ENCODE measurements at regions not wholly inside any gene's neighbourhood (a gene's known extent, or its start where the extent isn't known, plus 50 kb on each side); places are given as distances from the start of the nearest gene placed in this dataset.

GRCh38 chr9:1732670-1733069 is 282.5 kb upstream of the SMARCA2 start:
- H2AFZ ChIP-seq (ENCODE audit: low read length) = no peak overlapping the region
- no peak overlapping the region for H3K4me2 ChIP-seq (ENCODE audit: extremely low read depth, insufficient read depth, low read length)
- no peak for DNase-seq (ENCODE audit: low read depth in 2 of 2)
- no peaks in the 10 kb centered on the region for H4K20me1 ChIP-seq (ENCODE audit: control insufficient read depth, extremely low read depth, insufficient read depth, low read length)
- no peak overlapping the region for H3K27ac ChIP-seq (ENCODE audit: insufficient read depth, low read length)
- H3K36me3 ChIP-seq (ENCODE audit: control insufficient read depth, insufficient read depth, low read length) = no peaks in the 10 kb centered on the region
- H3K9me3 ChIP-seq (ENCODE audit: control insufficient read depth, insufficient read depth, low read depth, low read length) = no peaks in the 10 kb centered on the region
- H3K79me2 ChIP-seq (ENCODE audit: control insufficient read depth, insufficient read depth, low read length) = no peaks in the 10 kb centered on the region
- H3K27me3 ChIP-seq (ENCODE audit: control insufficient read depth, insufficient read depth, low read length) = no peaks in the 10 kb centered on the region
- H3K9ac ChIP-seq (ENCODE audit: insufficient read depth, low read length) = no peak overlapping the region
- no peak overlapping the region for H3K4me3 ChIP-seq (replicated peaks in 1 of 4; ENCODE audit: control extremely low read depth in 1 of 4, insufficient read depth in 1 of 4, low read depth in 3 of 4, low read length in 4 of 4)
- no peak for TF ChIP-seq EZH2 (IDR thresholded peaks at IDR 0.05; ENCODE audit: low read length, missing control alignments)
- TF ChIP-seq, protein P1, sequence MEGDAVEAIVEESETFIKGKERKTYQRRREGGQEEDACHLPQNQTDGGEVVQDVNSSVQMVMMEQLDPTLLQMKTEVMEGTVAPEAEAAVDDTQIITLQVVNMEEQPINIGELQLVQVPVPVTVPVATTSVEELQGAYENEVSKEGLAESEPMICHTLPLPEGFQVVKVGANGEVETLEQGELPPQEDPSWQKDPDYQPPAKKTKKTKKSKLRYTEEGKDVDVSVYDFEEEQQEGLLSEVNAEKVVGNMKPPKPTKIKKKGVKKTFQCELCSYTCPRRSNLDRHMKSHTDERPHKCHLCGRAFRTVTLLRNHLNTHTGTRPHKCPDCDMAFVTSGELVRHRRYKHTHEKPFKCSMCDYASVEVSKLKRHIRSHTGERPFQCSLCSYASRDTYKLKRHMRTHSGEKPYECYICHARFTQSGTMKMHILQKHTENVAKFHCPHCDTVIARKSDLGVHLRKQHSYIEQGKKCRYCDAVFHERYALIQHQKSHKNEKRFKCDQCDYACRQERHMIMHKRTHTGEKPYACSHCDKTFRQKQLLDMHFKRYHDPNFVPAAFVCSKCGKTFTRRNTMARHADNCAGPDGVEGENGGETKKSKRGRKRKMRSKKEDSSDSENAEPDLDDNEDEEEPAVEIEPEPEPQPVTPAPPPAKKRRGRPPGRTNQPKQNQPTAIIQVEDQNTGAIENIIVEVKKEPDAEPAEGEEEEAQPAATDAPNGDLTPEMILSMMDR (conservative IDR thresholded peaks at IDR 0.05 in 1 of 2, IDR thresholded peaks at IDR 0.05 in 1 of 2; ENCODE audit: low read depth in 1 of 2, low read length in 2 of 2) = no peak
- H3K4me1 ChIP-seq (ENCODE audit: control insufficient read depth, extremely low read depth, insufficient read depth, low read length) = no peaks in the 10 kb centered on the region

GRCh38 chr9:1738511-1739100 is 276.5 kb upstream of the SMARCA2 start:
- Histone ChIP-seq H2AFZ (ENCODE audit: low read length) (no peak overlapping the region), H3K9ac (ENCODE audit: insufficient read depth, low read length) (no peak overlapping the region), H3K27me3 (ENCODE audit: control insufficient read depth, insufficient read depth, low read length) (no peaks in the 10 kb centered on the region), H3K36me3 (ENCODE audit: control insufficient read depth, insufficient read depth, low read length) (no peaks in the 10 kb centered on the region), H3K4me2 (ENCODE audit: extremely low read depth, insufficient read depth, low read length) (no peak overlapping the region), H4K20me1 (ENCODE audit: control insufficient read depth, extremely low read depth, insufficient read depth, low read length) (no peaks in the 10 kb centered on the region), H3K27ac (ENCODE audit: insufficient read depth, low read length) (no peak overlapping the region), H3K4me3 (replicated peaks in 1 of 4; ENCODE audit: control extremely low read depth in 1 of 4, insufficient read depth in 1 of 4, low read depth in 3 of 4, low read length in 4 of 4) (no peak overlapping the region), H3K79me2 (ENCODE audit: control insufficient read depth, insufficient read depth, low read length) (no peaks in the 10 kb centered on the region), H3K4me1 (ENCODE audit: control insufficient read depth, extremely low read depth, insufficient read depth, low read length) (no peaks in the 10 kb centered on the region), H3K9me3 (ENCODE audit: control insufficient read depth, insufficient read depth, low read depth, low read length) (no peaks in the 10 kb centered on the region)
- no peak for DNase-seq (ENCODE audit: low read depth in 2 of 2)
- no peak for TF ChIP-seq EZH2 (IDR thresholded peaks at IDR 0.05; ENCODE audit: low read length, missing control alignments)
- TF ChIP-seq, protein P1 (conservative IDR thresholded peaks at IDR 0.05 in 1 of 2, IDR thresholded peaks at IDR 0.05 in 1 of 2; ENCODE audit: low read depth in 1 of 2, low read length in 2 of 2) = no peak

- Histone ChIP-seq H3K27me3 (ENCODE audit: control insufficient read depth, insufficient read depth, low read length) (no peaks in the 10 kb centered on the region), H2AFZ (ENCODE audit: low read length) (no peak overlapping the region), H3K9ac (ENCODE audit: insufficient read depth, low read length) (no peak overlapping the region), H3K36me3 (ENCODE audit: control insufficient read depth, insufficient read depth, low read length) (no peaks in the 10 kb centered on the region), H4K20me1 (ENCODE audit: control insufficient read depth, extremely low read depth, insufficient read depth, low read length) (no peaks in the 10 kb centered on the region), H3K4me1 (ENCODE audit: control insufficient read depth, extremely low read depth, insufficient read depth, low read length) (no peaks in the 10 kb centered on the region), H3K9me3 (ENCODE audit: control insufficient read depth, insufficient read depth, low read depth, low read length) (no peaks in the 10 kb centered on the region), H3K4me3 (replicated peaks in 1 of 4; ENCODE audit: control extremely low read depth in 1 of 4, insufficient read depth in 1 of 4, low read depth in 3 of 4, low read length in 4 of 4) (no peak overlapping the region), H3K79me2 (ENCODE audit: control insufficient read depth, insufficient read depth, low read length) (no peaks in the 10 kb centered on the region), H3K4me2 (ENCODE audit: extremely low read depth, insufficient read depth, low read length) (no peak overlapping the region), H3K27ac (ENCODE audit: insufficient read depth, low read length) (no peak overlapping the region)
- TF ChIP-seq, protein P1 (conservative IDR thresholded peaks at IDR 0.05 in 1 of 2, IDR thresholded peaks at IDR 0.05 in 1 of 2; ENCODE audit: low read depth in 1 of 2, low read length in 2 of 2) = no peak
- no peak for TF ChIP-seq EZH2 (IDR thresholded peaks at IDR 0.05; ENCODE audit: low read length, missing control alignments)
- no peak for DNase-seq (ENCODE audit: low read depth in 2 of 2)
These were observed 271.8 kb upstream of the SMARCA2 start for GRCh38 chr9:1743121-1743960.

Data from fibroblast of lung (primary cell).